GM18909 (cell line): ENCODE measurements at regions not wholly inside any gene's neighbourhood (a gene's known extent, or its start where the extent isn't known, plus 50 kb on each side); places are given as distances from the start of the nearest gene placed in this dataset.
"Not testable (repeated sequence)": the region's sequence is repeated elsewhere in the genome, so short reads cannot be mapped to it uniquely, and the experiment has no call there.

Experiments
- ATAC-seq: cut with Tn5 transposase; IDR thresholded peaks from one replicate; pipeline ENCODE4 v1.9.1; 2021; ENCODE audit warnings: mild to moderate bottlenecking; ENCODE audit not compliant: unreplicated experiment, poor library complexity

DNA sequence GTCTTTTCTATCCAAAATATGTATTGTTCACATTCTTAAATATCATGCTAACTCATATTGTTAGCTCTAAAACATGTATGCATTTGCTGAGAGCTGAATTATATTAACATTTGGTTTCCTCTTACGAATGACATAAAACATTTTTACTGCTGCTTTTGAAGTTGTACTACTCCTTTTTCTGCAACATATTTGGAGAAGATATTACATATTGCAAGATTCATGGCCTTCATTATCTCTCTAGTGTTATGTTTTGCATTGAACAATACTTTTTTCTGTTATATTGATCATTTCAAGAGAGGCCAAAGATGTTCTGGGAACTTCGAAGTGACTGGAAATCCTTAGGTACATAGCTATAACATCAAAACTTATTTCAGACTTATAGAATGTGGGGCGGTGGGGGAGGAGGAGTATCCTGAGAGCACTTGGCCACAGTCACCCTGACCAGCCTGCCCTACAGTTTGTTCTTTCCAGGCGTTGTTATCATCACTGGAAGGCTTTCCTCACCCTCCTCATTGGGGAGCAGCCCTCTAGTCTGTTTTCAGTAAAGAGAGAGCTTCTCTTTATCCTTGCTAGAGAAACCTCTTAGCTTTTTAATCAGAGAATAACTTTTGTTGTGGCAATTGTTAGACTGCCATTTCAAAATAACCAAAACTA lies 868.6 kb downstream of the OTOL1 start:
- ATAC-seq: no peak

DNA sequence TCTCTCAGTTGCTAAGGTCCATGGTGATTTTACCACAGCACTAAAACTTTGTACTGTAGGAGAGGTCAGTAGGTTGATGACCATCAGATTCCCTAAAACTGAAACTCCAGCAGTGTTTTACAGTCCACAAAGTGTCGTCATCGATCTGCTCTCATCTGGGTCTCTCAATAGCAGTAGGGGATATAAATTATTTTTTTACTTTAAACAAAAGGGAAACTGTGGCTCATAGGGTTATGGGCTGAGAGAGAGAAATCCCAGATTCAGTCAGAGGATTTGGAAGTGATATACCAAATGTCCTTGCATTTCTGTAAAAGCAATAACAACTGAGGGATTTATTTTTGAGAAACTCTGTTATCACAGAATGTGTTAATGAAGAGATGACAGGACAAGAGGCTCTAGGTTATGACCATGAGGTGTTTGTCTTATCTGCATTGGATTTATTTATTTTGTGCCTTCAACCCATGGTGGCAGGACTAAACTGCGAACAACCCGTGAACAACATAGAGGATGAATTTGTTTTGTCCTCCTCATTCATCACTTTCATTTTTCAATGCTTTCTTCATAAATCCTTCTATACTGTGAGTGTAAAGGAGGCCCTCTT lies 869.7 kb downstream of the OTOL1 start:
- no peak for ATAC-seq

DNA sequence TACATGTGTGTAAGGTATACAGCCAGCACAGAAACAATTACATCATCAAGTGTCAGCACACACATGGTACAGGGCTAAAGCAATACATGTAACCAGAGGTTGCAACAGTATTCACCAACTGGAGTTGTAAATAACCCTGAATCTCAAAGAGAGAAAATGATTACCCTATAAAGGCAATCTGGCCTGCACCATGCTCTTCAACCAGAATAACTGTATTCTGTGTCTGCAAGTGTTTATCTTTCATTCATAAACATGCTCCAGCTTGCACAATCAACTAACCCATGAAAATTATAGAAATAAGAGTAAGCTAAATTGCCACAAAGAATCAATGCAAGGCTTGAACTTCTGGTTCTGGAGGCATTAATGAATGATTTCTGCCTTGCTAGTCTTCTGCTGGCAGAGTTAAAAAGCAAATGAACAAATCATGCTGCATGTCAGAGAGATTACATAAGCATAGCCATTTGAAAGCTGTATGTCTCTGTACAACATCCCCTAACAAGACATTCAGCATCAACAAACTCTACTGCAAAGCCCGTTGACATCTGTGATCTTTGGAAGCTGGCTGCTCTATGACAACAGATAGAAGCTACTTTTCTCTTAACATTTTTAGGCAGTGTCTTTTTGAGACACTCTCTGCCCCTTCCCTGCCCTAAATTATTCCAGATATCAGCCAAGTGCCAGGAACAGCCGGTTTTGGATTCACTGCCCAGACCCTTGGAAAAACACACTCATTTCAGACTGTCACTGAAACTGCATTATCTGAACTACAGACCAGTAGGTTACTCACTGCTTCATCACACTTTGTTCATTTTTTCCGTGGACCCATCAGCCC lies 871.0 kb downstream of the OTOL1 start:
- no peak for ATAC-seq

DNA sequence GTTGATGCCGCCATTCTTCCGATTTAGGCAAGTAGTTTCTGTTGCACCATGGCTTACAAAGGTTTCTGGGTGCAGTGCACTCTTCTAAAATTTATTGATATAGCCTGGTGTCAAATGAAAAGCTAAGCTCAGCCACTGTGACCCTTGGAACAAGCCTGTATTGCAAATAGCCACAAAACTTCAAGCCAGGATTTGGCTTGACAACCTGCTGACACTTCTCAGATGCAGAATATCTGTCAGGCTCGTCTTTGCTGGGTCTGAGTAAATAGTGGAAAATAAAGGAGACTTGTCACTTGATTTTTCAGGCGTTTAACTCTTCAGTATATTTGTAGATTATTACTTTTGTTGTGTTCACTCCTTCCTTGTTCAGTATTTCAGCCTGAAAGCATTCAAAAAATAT lies 871.8 kb downstream of the OTOL1 start:
- ATAC-seq: no peak

DNA sequence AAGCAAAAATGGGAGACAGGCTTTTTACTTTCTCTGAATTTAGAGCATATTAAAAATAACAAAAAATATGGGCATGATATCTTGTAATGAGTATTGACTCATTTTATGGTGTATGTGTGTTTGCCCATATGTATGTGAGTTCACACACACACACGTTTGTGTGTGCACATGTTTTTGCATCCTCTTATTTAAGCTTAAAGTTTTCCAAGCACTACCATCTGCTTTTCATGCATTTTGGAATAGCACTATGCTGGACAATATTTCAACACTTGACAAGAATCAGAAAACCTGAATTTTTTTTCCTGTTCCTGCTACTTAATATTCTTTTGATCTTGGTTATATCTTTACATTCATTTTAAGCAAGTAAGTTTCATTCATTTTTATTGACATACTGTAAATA lies 872.7 kb downstream of the OTOL1 start:
- ATAC-seq: no peak

DNA sequence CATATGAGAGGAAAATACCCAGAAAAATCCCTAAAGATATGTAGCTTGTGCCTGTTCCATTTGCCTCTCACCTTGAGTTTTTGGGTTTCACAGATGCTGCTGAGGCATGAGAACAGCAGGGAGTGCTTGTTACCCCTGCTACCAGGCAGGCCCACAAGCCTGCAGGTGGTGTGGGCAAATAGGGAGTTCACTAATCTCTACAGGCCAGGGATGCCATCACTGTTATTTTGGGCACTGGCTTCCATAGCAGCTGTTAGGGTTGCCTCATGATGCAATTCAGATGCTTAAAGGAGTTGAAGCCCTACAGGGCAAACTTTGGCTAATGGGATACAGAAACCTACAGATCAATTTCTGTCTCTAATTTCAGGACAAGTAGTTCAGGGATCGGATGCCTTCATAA lies 873.5 kb downstream of the OTOL1 start:
- ATAC-seq: no peak

DNA sequence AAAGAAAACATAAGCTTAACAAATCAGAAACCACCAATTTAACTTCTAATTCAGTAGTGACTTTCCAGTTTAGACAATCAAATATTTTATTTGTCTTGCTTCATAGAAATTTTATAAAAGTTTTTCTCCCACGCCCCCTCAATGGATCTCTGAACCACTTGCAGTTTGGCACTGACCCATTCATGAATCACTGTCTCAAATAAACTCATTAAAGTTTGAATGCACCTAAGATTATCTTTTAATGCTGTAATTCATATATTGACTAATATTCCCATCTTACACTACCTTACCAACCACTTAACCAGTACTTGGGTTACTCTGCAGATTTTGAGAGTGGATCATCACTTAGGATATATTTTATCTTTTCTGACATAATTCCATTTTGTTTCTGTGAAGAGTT lies 880.2 kb downstream of the OTOL1 start:
- no peak for ATAC-seq

DNA sequence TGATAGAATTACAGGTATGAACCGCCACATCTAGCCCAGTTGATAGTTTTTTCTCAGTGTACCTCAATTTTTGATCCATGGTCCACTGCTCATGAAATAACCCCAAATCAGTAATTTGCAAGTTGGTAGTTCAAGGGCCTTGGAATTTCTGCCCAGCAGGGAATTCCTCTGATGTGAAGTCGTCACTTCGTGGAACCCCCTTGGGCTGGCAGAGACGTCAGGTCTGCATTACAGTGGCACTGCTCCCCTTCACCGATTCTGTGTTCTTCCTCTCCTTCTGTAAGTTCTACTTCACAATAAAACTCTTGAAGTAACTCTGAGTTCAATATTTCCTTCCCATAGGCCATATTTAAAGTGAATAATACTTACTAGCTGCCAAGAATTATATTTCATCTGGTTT lies 881.0 kb downstream of the OTOL1 start:
- no peak for ATAC-seq

DNA sequence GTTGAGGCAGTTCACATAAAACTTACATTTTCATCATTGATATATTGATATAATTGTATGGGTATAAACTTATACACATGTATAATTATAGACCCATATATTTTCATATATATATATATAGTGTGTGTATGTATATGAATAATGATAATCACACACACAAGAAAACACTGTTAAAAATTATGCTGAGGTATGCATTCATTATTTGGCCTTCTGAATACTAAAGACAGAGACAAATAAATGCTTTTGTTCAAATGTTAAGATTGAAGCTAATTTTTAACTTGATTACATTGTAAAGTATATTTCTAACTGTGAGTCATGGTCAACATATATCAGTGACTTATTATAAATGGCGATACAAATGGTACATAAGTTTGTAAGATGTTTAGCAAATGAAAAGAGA lies 888.8 kb downstream of the OTOL1 start:
- ATAC-seq: no peak

DNA sequence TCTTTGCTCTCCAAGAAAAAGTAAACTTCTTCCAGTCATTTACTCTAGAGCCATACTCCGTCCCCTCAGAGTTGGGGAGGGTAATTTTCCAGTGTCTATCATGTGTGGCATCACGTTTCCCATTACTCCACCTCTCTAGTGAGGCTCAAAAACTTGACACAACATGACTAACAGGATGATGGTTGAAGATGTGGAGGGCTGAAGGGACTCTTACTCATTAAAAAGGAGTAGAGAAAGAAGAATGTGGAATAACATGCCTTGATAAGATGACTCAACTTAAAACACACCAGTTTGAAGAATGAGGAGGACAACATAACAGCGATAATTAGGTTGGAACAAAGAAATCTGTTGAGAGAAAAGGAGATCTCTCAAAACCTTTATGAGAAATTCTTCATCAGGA lies 894.3 kb downstream of the OTOL1 start:
- ATAC-seq: no peak

DNA sequence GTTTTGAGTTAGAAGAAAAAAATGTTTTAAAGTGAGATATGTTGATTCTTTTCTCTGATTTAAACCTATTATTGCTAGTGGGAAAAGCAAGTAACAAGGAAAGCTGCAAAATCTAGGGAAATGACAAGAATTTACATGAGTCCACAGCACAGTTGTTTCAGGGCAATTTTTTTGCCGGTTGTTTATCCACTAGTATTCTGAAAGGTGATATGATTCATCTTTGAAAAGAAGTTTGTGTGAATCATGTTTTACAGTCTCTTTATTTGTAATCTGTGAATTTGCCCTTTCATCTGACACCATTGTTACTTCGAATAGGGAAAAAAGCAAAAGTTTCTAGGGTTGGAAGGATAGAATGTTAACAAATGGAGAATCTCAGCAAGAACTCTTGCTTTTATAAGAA lies 894.7 kb downstream of the OTOL1 start:
- ATAC-seq: no peak

DNA sequence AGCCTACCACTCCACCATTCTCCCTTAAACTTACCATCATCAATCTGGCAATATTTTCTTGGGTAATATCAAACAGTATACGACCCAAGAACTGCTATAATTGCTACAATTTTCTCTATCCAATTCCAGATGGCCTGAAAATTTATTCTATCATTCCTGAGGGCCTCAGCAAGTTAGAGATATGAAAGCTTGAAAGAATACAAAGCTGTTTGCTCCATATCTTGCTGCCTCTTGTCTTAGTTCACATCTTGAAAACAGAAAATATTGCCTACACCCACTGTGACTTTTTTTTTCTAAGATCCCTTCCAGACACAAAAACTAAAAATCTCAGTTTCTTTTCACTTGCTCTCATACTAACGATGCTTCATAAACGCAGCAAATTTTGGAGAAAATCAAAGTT lies 898.9 kb downstream of the OTOL1 start:
- ATAC-seq: no peak

DNA sequence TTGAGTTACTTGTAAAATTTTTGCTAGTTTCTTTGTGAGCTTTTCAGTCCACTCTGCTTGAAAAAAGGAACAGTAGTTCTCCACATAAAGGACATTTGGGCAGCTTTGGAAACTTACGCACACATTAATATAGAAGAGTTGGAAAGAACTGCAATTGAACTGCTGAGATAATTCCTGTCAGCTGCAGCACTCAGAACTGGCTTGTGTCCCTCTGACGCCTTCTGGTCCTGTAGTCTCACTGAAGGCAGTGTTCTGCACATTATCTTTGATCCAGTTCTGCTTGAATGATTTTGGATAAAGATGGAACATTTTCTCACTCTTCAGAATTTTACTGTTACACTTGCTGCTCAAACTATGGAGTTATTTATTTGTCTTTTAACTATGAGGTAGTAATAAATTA lies 901.9 kb downstream of the OTOL1 start:
- no peak for ATAC-seq

DNA sequence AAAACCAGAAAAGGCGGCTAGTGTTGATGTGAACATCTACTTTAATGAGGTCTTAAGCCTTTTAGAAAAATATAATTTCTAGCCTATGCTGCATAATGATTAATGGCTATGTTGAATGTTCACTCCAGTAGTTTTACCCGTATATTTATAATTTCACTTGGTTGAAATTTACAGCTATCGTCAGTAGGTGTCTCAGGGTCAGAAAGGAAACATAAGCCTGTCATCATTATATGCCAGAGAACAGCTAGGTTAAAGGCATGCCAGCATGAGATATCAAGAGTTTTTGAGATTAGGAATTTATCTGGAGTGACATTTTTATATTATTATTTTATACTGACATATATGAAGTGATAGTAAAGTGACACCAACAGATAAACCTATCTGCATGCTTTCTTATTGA lies 904.1 kb downstream of the OTOL1 start:
- no peak for ATAC-seq

DNA sequence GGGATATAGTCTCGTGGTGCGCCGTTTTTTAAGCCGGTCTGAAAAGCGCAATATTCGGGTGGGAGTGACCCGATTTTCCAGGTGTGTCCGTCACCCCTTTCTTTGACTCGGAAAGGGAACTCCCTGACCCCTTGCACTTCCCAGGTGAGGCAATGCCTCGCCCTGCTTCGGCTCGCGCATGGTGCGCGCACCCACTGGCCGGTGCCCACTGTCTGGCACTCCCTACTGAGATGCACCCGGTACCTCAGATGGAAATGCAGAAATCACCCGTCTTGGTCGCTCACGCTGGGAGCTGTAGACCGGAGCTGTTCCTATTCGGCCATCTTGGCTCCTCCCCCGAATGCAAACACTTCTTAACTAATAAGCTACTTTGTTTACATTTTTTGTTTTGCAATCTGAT lies 914.9 kb downstream of the OTOL1 start:
- not testable (repeated sequence) for ATAC-seq

DNA sequence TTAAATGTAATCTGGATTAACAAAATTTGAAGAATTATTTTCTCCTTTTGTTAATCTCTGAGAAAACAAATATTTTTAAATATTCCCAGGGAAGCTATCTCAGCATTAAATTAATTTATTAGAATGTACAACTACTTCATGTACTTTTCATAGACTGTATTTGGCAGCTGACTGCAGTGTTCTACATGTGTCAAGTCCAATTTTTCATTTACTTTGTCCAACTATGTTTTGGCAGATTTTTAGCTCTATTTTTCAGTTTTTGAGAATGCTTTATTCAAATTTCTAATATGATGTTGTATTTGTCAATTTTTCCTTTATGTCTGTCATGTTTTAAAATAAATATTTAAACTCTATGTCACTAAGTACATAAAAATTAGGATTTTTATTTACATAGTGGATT lies 925.1 kb downstream of the OTOL1 start:
- no peak for ATAC-seq

DNA sequence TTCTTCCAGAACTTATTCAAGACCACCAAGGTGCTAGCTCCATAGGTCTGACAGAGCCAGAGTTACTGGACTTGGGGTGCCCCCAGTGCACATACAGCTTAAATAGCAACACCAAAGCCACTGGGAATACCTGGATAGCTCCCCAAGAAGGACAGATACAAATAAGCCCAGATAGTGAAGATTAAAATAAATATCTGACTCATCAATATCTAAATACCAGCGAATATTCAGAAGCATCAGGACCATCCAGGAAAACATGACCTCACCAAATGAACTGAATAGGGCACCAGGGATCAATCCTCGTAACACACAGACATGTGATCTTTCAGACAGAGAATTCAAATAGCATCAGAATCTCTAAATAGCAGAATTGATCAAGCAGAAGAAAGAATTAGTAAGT lies 931.6 kb downstream of the OTOL1 start:
- ATAC-seq: no peak

DNA sequence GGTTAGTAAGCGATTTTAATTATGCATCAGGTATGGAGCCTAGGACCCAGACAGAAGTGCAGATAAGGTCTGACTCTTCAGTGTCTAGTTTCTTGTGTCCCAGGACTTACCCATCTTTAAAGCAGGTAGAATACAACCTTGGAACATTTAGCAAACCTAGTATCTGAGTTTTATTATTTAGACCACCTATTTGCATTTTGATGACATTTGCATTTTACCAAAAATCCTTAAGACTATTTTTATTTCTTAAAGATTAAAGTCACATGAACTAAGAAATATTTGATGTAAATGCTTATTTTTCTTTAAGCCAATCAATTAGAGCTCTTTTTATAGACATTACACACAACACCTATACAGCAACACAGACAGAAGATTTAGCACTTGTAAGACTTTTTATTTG lies 939.1 kb downstream of the OTOL1 start:
- ATAC-seq: no peak

DNA sequence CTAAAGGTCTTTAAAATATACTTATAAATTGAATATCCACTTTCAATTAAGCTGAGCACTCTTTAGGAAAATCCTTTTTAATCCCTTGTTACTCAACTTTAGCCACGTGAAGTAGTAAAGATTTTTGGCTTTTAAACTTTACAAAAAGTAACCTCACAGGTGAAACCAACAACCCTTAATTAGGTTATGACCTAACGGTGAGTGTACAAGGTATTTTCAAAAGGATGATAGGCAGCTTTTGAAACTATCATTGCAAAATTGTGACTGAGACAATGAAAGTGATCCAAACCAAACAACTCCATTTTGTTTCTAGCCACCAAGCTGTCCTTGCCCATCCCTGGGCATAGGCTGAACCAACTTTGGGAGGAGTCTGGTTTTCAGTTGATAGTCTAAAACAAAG lies 940.2 kb downstream of the OTOL1 start:
- ATAC-seq: no peak

DNA sequence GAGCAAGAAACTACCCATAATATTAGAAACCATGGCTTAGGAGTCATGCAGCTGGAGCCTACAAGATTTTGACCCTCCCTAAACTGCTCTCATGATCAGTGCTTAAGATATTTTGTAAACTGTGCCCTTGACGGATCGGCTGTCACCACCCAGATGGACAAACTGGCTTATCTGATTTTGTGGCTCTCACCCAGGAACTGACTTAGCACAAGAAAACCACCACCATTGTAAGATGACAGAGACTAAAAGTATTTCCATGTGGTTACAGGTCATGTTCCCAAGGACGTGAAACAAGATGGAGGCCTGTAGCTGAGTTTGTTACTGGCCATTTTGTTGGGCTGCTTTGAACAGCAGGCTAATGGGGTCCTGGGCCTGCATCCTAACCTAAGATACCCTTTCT lies 940.9 kb downstream of the OTOL1 start:
- no peak for ATAC-seq

DNA sequence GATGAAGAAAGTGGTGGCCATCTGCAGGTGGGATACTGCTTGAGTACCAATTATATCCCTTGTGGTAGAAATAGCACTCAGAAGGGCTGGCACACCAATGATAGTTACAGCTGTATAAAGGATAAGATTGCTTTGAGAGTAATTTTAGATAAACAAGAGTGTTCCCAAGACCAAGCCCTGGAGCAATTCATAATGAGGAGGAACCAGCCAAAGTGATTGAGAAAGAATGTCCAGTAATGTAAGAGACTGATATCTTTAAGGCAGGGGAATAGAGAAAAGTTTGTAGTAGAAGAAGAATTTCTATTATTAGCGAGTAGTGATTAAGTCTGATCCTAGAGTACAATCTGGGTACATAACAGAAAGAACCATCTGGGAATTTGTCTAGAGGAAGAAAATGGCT lies 945.1 kb downstream of the OTOL1 start:
- no peak for ATAC-seq

DNA sequence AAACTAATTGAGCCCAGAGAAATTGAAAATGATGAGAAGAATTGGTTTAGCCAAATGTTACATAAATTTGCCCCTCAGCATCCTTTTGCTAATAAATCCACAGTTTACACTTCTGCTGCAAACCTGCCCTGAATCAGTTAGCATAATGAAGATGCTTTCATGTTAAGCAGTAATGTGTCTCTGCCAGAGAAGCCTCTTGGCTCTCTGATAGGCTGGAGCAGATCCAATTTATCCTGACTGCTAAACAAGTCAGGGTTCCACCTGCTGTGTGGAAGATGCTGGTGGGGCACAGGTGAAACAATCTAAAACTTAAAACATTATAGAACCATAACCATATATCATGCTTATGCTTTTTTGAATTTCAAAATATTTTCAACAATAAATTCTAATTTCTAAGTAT lies 946.8 kb downstream of the OTOL1 start:
- no peak for ATAC-seq
